Right lobe of liver (tissue), 6 donors: ENCODE measurements at regions not wholly inside any gene's neighbourhood (a gene's known extent, or its start where the extent isn't known, plus 50 kb on each side); places are given as distances from the start of the nearest gene placed in this dataset.

ENCODE experiments used
- ATAC-seq, 4 donors: fragments of 200-7000 bp; cut with Tn5 transposase; one replicate each; pipeline ENCODE4 v1.9.1; 2020; ENCODE audit warnings: mild to moderate bottlenecking in 4 of 4, moderate library complexity in 4 of 4
- DNase-seq, 3 donors: peaks; one replicate each; pipeline ENCODE4 v3.0.0-alpha.2; 2020
- H3K27ac ChIP-seq, 3 donors: fragments of 200-600 bp; one replicate each; pipeline ENCODE4 v1.8.0; 2022
- H3K27me3 ChIP-seq, 2 donors: fragments of 200-600 bp; one replicate each; pipeline ENCODE4 v1.8.0; 2022
- H3K36me3 ChIP-seq, 4 donors: fragments of 200-600 bp; sonication (generic) in 1 of 4; one replicate each; pipeline versions ENCODE4 v1.5.1 to v1.8.0; 2017 to 2022; ENCODE audit warnings: control low read depth in 1 of 4
- H3K4me1 ChIP-seq, 4 donors: fragments of 200-600 bp; sonication (generic) in 1 of 4; one replicate each; pipeline versions ENCODE4 v1.5.1 to v1.8.0; 2017 to 2022; ENCODE audit warnings: control low read depth in 1 of 4
- H3K4me3 ChIP-seq, 3 donors: fragments of 200-600 bp; one replicate each; pipeline ENCODE4 v1.8.0; 2022
- H3K9me3 ChIP-seq, 4 donors: fragments of 200-600 bp; sonication (generic) in 1 of 4; one replicate each; pipeline versions ENCODE4 v1.5.1 to v1.8.0; 2017 to 2022; ENCODE audit warnings: control low read depth in 1 of 4
- CTCF ChIP-seq, 4 donors: fragments of 200-600 bp in 3 of 4; fragments of 450-650 bp in 1 of 4; IDR thresholded peaks; one replicate each; pipeline versions ENCODE4 v1.5.1 to v1.8.0; 2016 to 2022; ENCODE audit warnings: antibody characterized with exemption in 4 of 4, mild to moderate bottlenecking in 2 of 4
- POLR2A ChIP-seq: fragments of 450-650 bp; IDR thresholded peaks from one replicate; pipeline ENCODE4 v1.6.1; 2017; ENCODE audit warnings: antibody characterized with exemption, mild to moderate bottlenecking
- WGBS: methylation state at CpG from one replicate; pipeline ENCODE4 v1.1.6; 2018; ENCODE audit warnings: low coverage, low lambda C conversion rate; ENCODE audit not compliant: insufficient coverage; ENCODE audit errors: missing lambda C conversion rate; 5-methylcytosine and 5-hydroxymethylcytosine counted together
- intact Hi-C, 2 donors: fragments of 100-400 bp; cut with DNase I; formaldehyde crosslinking; loops; one replicate each; pipeline versions ENCODE4 v1.11.2 to v1.14.1; 2022
- donor health status: DM: no; HTN: yes; CAD: no.
- donor health status: DM: no; HTN: no; CAD: no.
- donor health status: DM: no; HTN: no; CAD: no.
- donor health status: DM: no; HTN: yes; CAD: no.
- donor health status: DM: no; HTN: yes; CAD: no.

DNA sequence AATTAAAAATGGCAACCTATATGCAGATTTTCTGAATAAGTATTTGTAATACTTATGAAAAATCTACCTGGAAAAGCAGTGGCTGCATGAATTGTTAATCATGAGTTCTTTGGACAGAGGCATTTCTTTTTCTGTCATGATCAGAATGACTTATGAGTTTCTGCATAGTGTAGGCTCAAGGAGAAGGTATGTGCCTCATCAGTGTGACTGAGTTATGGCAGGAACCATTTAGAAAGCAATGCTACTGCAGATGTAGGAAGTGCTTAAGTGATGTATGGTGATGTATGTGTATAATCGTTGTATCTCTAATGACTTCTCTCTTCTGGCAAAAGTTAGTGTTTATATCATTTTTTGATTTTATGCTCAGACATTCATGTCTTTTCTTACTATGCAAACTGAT, 816.4 kb upstream of the FBXO33 start:
- H3K4me3 ChIP-seq: no peak overlapping the region
- intact Hi-C loops: no loop called here
- TF ChIP-seq CTCF (IDR thresholded peaks at IDR 0.05): no peak
- TF ChIP-seq POLR2A: no peak
- no peak for DNase-seq
- no peaks in the 10 kb centered on the region for H3K27me3 ChIP-seq
- no peaks in the 10 kb centered on the region for H3K36me3 ChIP-seq
- no peak for ATAC-seq
- WGBS: 22% methylated on average over 1 of the region's 1 CpG
- no peaks in the 10 kb centered on the region for H3K4me1 ChIP-seq
- H3K9me3 ChIP-seq: no peaks in the 10 kb centered on the region
- no peak overlapping the region for H3K27ac ChIP-seq

DNA sequence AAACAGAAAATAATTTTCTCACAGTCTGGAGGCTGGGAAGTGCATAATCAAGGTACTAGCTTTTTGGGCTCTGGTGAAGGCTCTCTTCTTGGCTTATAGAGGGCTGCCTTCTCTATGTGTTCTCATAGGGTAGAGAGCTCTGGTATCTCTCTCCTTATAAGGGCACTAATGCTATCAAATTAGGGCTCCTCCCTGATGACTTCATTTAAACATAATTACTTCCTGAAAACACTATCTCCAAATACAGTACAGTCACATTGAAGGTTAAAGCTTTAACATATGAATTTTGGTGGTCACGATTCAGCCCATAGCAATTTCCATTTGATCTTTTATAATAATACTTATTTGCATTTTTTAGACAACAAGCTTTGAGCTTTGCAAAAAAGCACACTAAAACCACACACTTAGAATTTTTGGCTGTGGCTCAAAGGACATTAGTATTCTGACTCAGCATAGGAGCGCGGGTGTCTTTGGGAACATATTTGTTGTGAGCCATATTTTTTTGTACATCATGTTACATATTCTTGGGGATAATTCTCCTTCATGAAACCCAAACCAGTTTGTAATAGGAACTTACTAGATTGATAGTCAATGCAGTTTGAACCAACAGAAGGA, 808.1 kb upstream of the FBXO33 start:
- Histone ChIP-seq H3K27me3 (no peaks in the 10 kb centered on the region), H3K9me3 (no peaks in the 10 kb centered on the region), H3K4me1 (no peaks in the 10 kb centered on the region), H3K4me3 (no peak overlapping the region), H3K36me3 (no peaks in the 10 kb centered on the region), H3K27ac (no peak overlapping the region)
- WGBS: 77% methylated on average over 3 of the region's 3 CpGs
- intact Hi-C loops: no loop called here
- DNase-seq (no peak), ATAC-seq (no peak)
- no peak for TF ChIP-seq POLR2A
- no peak for TF ChIP-seq CTCF (IDR thresholded peaks at IDR 0.05)

GRCh38 chr14:40232302-40232701, 800.1 kb upstream of the FBXO33 start:
- Histone ChIP-seq H3K4me3 (no peak overlapping the region), H3K27me3 (no peaks in the 10 kb centered on the region), H3K9me3 (no peaks in the 10 kb centered on the region), H3K36me3 (no peaks in the 10 kb centered on the region), H3K27ac (no peak overlapping the region), H3K4me1 (no peaks in the 10 kb centered on the region)
- DNase-seq (no peak), ATAC-seq (no peak)
- intact Hi-C loops: no loop called here
- 50% methylated on average over 2 of the region's 2 CpGs for WGBS
- TF ChIP-seq POLR2A (no peak), CTCF (IDR thresholded peaks at IDR 0.05) (no peak)

- no peaks in the 10 kb centered on the region for H3K36me3 ChIP-seq
- H3K4me1 ChIP-seq: no peaks in the 10 kb centered on the region
- intact Hi-C loops: no loop called here
- TF ChIP-seq POLR2A (no peak), CTCF (IDR thresholded peaks at IDR 0.05) (no peak)
- H3K9me3 ChIP-seq: no peaks in the 10 kb centered on the region
- no peak overlapping the region for H3K4me3 ChIP-seq
- no peak overlapping the region for H3K27ac ChIP-seq
- 56% methylated on average over 1 of the region's 1 CpG for WGBS
- H3K27me3 ChIP-seq: no peaks in the 10 kb centered on the region
- no peak for DNase-seq
- ATAC-seq: no peak
These were observed 797.4 kb upstream of the FBXO33 start for GRCh38 chr14:40229676-40230075.

DNA sequence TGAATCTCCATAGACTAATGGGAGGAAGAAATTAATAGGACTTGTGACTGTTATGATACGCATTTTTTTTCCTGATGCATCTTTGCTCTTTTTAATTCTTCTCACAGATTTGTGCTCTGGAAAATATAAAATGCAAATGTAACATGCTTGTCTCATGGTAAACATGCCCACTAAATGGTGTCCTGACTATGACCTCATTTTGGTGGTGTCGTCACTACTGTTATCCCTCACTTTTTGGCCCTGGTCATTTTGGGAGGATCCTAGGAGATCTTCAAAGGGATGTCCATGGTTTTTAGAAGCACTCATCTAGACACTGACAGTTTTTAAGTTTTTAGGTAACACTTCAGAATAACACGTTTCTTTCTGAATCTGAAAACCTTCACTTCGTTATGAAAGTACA, 790.8 kb upstream of the FBXO33 start:
- no peaks in the 10 kb centered on the region for H3K4me1 ChIP-seq
- H3K27ac ChIP-seq: no peak overlapping the region
- intact Hi-C loops: no loop called here
- no peaks in the 10 kb centered on the region for H3K36me3 ChIP-seq
- no peak for TF ChIP-seq CTCF (IDR thresholded peaks at IDR 0.05)
- TF ChIP-seq POLR2A: no peak
- H3K27me3 ChIP-seq: no peaks in the 10 kb centered on the region
- 59% methylated on average over 4 of the region's 4 CpGs for WGBS
- DNase-seq (no peak), ATAC-seq (no peak)
- no peak overlapping the region for H3K4me3 ChIP-seq
- no peaks in the 10 kb centered on the region for H3K9me3 ChIP-seq
